ENCODE measurements at regions not wholly inside any gene's neighbourhood (a gene's known extent, or its start where the extent isn't known, plus 50 kb on each side); places are given as distances from the start of the nearest gene placed in this dataset.

- Mint-ChIP-seq H3K27me3 (ENCODE audit: insufficient read depth, low read depth, poor library complexity) (peaks cover 7% of the 10 kb centered on the region), H3K4me1 (no peaks in the 10 kb centered on the region), H3K9me3 (peaks cover 71% of the 10 kb centered on the region), H3K36me3 (ENCODE audit: low read depth) (no peaks in the 10 kb centered on the region), H3K27ac (no peak overlapping the region), H3K4me3 (no peak overlapping the region)
- H3F3A ChIP-seq (replicated peaks; ENCODE audit: low read depth), result no peaks in the 10 kb centered on the region
- TF ChIP-seq ETS1 (IDR thresholded peaks at IDR 0.05) (no peak), REST (IDR thresholded peaks at IDR 0.05; ENCODE audit: unreplicated experiment) (peak; percentile 48)
- H3K4me3 ChIP-seq, result no peak overlapping the region
- no peaks in the 10 kb centered on the region for H3K27me3 ChIP-seq (ENCODE audit: insufficient read depth)
- peaks cover 4% of the 10 kb centered on the region; the same call in 1 of the 2 replicates for H3K9me2 ChIP-seq (ENCODE audit: insufficient read depth)
- H3K79me2 ChIP-seq (replicated peaks; ENCODE audit: insufficient read depth), result no peaks in the 10 kb centered on the region
- no peak overlapping the region for H2AFZ ChIP-seq
- H3K27ac ChIP-seq (ENCODE audit: low read depth), result no peak overlapping the region
- no peaks in the 10 kb centered on the region for H4K20me1 ChIP-seq (replicated peaks; ENCODE audit: insufficient read depth)
- H3K36me3 ChIP-seq (ENCODE audit: insufficient read depth), result no peaks in the 10 kb centered on the region
- ATAC-seq (no peak), DNase-seq (ENCODE audit: low spot score) (no peak)
- H3K4me2 ChIP-seq, result no peak overlapping the region
- no peaks in the 10 kb centered on the region for H3K4me1 ChIP-seq (ENCODE audit: insufficient read depth)
Observed at GRCh38 chr16:76118344-76118743, 158.9 kb upstream of the CNTNAP4 start.

- Mint-ChIP-seq H3K4me1 (no peaks in the 10 kb centered on the region), H3K4me3 (no peak overlapping the region), H3K9me3 (peaks cover 76% of the 10 kb centered on the region), H3K27ac (no peak overlapping the region), H3K36me3 (ENCODE audit: low read depth) (no peaks in the 10 kb centered on the region), H3K27me3 (ENCODE audit: insufficient read depth, low read depth, poor library complexity) (peaks cover 6% of the 10 kb centered on the region)
- no peaks in the 10 kb centered on the region for H3K79me2 ChIP-seq (replicated peaks; ENCODE audit: insufficient read depth)
- ATAC-seq, result no peak
- H3K4me3 ChIP-seq, result no peak overlapping the region
- no peaks in the 10 kb centered on the region for H3F3A ChIP-seq (replicated peaks; ENCODE audit: low read depth)
- no peak for DNase-seq (ENCODE audit: low spot score)
- H3K36me3 ChIP-seq (ENCODE audit: insufficient read depth), result no peaks in the 10 kb centered on the region
- no peaks in the 10 kb centered on the region for H4K20me1 ChIP-seq (replicated peaks; ENCODE audit: insufficient read depth)
- H2AFZ ChIP-seq, result no peak overlapping the region
- H3K27ac ChIP-seq (ENCODE audit: low read depth), result no peak overlapping the region
- H3K4me2 ChIP-seq, result no peak overlapping the region
- H3K9me2 ChIP-seq (ENCODE audit: insufficient read depth), result peaks cover 4% of the 10 kb centered on the region; the same call in 1 of the 2 replicates
- no peaks in the 10 kb centered on the region for H3K4me1 ChIP-seq (ENCODE audit: insufficient read depth)
- H3K27me3 ChIP-seq (ENCODE audit: insufficient read depth), result no peaks in the 10 kb centered on the region
- TF ChIP-seq NANOG (IDR thresholded peaks at IDR 0.05; ENCODE audit: borderline replicate concordance) (no peak), CREB1 (CRISPR knock-in tag; IDR thresholded peaks at IDR 0.05; ENCODE audit: low read depth) (no peak), ZNF331 (CRISPR knock-in tag; IDR thresholded peaks at IDR 0.05; ENCODE audit: low read depth) (no peak), EZH2 (IDR thresholded peaks at IDR 0.05; ENCODE audit: low read depth, unreplicated experiment) (no peak), ZNF114 (CRISPR knock-in tag; IDR thresholded peaks at IDR 0.05) (no peak), POLR2AphosphoS5 (IDR thresholded peaks at IDR 0.05; ENCODE audit: low read depth) (no peak), ETS1 (IDR thresholded peaks at IDR 0.05) (no peak), REST (IDR thresholded peaks at IDR 0.05; ENCODE audit: unreplicated experiment) (no peak)
Observed at GRCh38 chr16:76121636-76122035, 155.6 kb upstream of the CNTNAP4 start.

Measured in GM23338 (cell line).